NCI-H2171 treated with DMSO at 0.1 percent for 48 hours (cell line): ENCODE measurements at regions not wholly inside any gene's neighbourhood (a gene's known extent, or its start where the extent isn't known, plus 50 kb on each side); places are given as distances from the start of the nearest gene placed in this dataset.

Experiments
- DNase-seq: peaks from one replicate; lab custom pipeline; 2025; lab: John Stamatoyannopoulos, UW

- DNase-seq = peak; percentile 1
Measured at GRCh38 chr11:106585061-106585460, 433.2 kb downstream of the GUCY1A2 start.

- no peak for DNase-seq
Measured at GRCh38 chr11:106594751-106595351, 423.4 kb downstream of the GUCY1A2 start.

GRCh38 chr11:106601684-106602297 is 416.5 kb downstream of the GUCY1A2 start:
- DNase-seq = no peak

GRCh38 chr11:106608677-106609076 is 409.6 kb downstream of the GUCY1A2 start:
- no peak for DNase-seq

- no peak for DNase-seq
Measured at GRCh38 chr11:106614262-106614661, 404.0 kb downstream of the GUCY1A2 start.

GRCh38 chr11:106619320-106619990 is 398.8 kb downstream of the GUCY1A2 start:
- DNase-seq = no peak

GRCh38 chr11:106621484-106621883 is 396.8 kb downstream of the GUCY1A2 start:
- DNase-seq = peak; percentile 84
